ENCODE measurements at regions not wholly inside any gene's neighbourhood (a gene's known extent, or its start where the extent isn't known, plus 50 kb on each side); places are given as distances from the start of the nearest gene placed in this dataset.
A peak's percentile ranks its signal among the peaks of the same experiment; 100 is the strongest.
"Not testable (repeated sequence)": the region's sequence is repeated elsewhere in the genome, so short reads cannot be mapped to it uniquely, and the experiment has no call there.

- not testable (repeated sequence) for H3K27me3 Mint-ChIP-seq; H3K4me1 Mint-ChIP-seq (ENCODE audit: low read depth in 2 of 2); H3K27ac Mint-ChIP-seq; ATAC-seq; DNase-seq (ENCODE audit: low spot score); H3K4me3 Mint-ChIP-seq; H3K9me3 Mint-ChIP-seq; H3K36me3 Mint-ChIP-seq
These were observed 319.2 kb downstream of the SPATA31A1 start for GRCh38 chr9:39674437-39675210.

GRCh38 chr9:39675211-39675553, 319.7 kb downstream of the SPATA31A1 start:
- H3K27ac Mint-ChIP-seq; H3K36me3 Mint-ChIP-seq; DNase-seq (ENCODE audit: low spot score); H3K9me3 Mint-ChIP-seq; H3K4me3 Mint-ChIP-seq; H3K4me1 Mint-ChIP-seq (ENCODE audit: low read depth in 2 of 2); ATAC-seq; H3K27me3 Mint-ChIP-seq: not testable (repeated sequence)

DNA sequence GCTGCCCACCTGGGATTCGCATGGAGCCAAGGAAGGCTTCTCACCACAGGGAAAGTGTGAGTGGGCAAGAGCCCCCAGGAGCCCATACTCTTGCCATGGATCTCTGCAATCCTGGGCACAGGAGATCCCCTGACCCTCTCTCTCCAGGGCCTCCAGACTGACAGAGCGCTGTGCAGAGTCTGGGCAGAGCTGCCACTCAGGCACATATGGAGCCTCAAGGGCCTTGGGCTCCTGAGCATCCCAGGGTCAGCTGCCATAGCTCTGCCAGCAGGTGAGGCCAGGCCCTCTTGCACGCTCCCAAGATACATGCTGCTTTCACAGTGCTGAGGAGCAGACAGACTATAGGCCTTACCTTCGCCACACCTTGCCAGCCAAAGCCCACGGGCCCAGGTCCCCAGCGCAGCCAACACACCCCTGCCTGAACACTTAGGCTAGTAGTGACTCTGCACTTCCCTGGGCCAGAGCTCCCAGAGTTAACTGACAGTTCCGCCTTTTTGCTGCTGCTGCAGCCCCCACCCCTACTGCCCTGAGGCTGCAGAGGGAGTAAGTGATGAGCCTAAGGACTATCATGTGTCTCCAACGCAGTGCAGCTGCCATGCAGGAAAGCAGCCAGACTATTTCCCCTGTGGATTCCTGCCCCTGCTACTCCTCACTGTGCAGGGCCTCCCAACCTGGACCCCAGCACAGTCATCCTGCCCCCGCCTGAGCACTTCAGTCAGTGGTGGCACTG, 323.2 kb downstream of the SPATA31A1 start:
- H3K27me3 Mint-ChIP-seq; H3K9me3 Mint-ChIP-seq; H3K36me3 Mint-ChIP-seq; DNase-seq (ENCODE audit: low spot score); H3K27ac Mint-ChIP-seq; H3K4me1 Mint-ChIP-seq (ENCODE audit: low read depth in 2 of 2); H3K4me3 Mint-ChIP-seq: not testable (repeated sequence)
- ATAC-seq, result peak; percentile 31 to 50

DNA sequence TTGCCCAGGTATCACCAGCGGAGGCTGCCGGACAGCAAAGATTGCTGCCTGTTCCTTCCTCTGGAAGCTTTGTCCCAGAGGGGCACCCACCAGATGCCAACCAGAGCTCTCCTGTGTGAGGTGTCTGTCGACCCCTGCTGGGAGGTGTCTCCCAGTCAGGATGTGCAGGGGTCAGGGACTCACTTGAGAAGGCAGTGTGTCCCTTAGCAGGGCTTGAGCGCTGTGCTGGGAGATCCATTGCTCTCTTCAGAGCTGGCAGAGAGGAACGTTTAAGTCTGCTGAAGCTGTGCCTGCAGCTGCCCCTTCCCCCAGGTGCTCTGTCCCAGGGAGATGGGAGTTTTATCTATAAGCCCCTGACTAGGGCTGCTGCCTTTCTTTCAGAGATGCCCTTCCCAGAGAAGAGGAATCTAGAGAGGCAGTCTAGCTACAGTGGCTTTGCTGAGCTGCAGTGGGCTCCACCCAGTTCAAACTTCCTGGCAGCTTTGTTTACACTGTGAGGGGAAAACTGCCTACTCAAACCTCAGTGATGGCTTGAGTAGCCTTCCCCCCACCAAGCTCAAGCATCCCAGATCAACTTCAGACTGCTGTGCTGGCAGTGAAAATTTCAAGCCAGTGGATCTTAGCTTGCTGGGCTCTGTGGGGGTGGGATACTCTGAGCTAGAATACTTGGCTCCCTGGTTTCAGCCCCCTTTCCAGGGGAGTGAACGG, 325.4 kb downstream of the SPATA31A1 start:
- H3K27ac Mint-ChIP-seq; H3K27me3 Mint-ChIP-seq; H3K36me3 Mint-ChIP-seq; H3K9me3 Mint-ChIP-seq; ATAC-seq; H3K4me1 Mint-ChIP-seq (ENCODE audit: low read depth in 2 of 2); DNase-seq (ENCODE audit: low spot score); H3K4me3 Mint-ChIP-seq: not testable (repeated sequence)

GRCh38 chr9:39728862-39729261, 373.4 kb downstream of the SPATA31A1 start:
- not testable (repeated sequence) for H3K4me1 Mint-ChIP-seq (ENCODE audit: low read depth in 2 of 2); ATAC-seq; H3K36me3 Mint-ChIP-seq; H3K4me3 Mint-ChIP-seq; H3K9me3 Mint-ChIP-seq; H3K27me3 Mint-ChIP-seq; H3K27ac Mint-ChIP-seq; DNase-seq (ENCODE audit: low spot score)

DNA sequence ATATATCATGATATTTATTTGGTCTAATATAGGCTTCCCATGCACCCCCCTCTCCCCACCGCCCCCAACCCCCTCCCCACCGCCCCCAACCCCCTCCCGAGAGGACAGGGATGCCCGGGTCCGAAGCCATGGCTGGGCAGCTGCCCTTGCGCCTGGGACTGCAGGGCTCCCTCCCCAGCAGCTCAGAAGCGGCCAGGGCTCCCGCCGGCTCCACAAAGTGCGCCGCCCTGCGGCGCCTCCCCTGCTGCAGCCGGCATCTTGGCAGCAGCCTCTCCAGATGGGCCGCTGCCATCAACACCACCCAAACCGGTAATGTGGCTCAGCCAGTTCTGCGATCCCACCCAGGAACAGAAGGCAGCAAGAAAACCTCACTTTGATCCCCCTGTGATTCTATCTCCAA, 389.4 kb downstream of the SPATA31A1 start:
- not testable (repeated sequence) for H3K4me3 Mint-ChIP-seq; H3K27me3 Mint-ChIP-seq; H3K27ac Mint-ChIP-seq; ATAC-seq; H3K36me3 Mint-ChIP-seq; H3K4me1 Mint-ChIP-seq (ENCODE audit: low read depth in 2 of 2); H3K9me3 Mint-ChIP-seq; DNase-seq (ENCODE audit: low spot score)

DNA sequence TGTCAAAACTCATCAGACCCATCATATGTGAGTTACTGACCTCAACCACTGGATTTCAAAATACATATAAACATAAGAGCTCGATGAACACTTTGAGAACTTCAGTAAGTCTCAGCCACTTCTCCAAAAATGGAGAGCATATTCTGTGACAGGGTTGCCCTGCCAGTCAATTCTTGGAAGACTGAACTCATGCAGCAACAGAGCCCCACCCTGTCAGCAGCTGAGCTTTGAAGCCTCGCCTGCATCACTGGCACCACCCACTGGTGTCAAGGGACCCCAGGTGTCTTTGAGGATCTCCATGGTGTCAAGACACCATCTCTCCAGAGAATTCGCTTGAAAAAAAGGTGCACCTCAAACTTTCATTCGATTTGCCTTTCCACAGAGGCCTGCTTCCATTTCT, 420.1 kb downstream of the SPATA31A1 start:
- not testable (repeated sequence) for H3K27me3 Mint-ChIP-seq; H3K4me3 Mint-ChIP-seq; H3K27ac Mint-ChIP-seq; DNase-seq (ENCODE audit: low spot score); H3K9me3 Mint-ChIP-seq; ATAC-seq; H3K4me1 Mint-ChIP-seq (ENCODE audit: low read depth in 2 of 2); H3K36me3 Mint-ChIP-seq

DNA sequence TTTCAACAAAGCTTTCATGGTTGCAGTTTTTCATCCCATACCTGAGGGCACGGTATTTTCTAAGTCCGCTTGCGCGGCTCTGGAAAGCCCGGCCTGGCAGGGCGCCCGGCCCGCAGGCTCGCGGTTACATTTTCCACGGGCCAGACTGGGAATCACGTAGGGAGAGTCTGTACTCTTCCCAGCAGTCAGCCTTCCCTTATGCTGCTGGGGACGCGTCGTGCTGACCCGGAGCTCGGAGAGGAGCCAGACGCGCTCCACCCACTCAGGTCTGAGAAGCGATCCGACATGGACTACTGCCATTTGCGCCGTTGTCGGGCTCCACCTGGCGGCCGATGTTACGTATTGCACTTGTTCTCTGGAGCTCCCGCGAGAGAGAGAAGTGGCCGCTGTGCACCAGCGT, 435.9 kb downstream of the SPATA31A1 start:
- H3K27ac Mint-ChIP-seq; H3K27me3 Mint-ChIP-seq; H3K36me3 Mint-ChIP-seq; H3K4me3 Mint-ChIP-seq; DNase-seq (ENCODE audit: low spot score); H3K9me3 Mint-ChIP-seq; H3K4me1 Mint-ChIP-seq (ENCODE audit: low read depth in 2 of 2): not testable (repeated sequence)
- ATAC-seq, result peak; percentile 95 to 98

DNA sequence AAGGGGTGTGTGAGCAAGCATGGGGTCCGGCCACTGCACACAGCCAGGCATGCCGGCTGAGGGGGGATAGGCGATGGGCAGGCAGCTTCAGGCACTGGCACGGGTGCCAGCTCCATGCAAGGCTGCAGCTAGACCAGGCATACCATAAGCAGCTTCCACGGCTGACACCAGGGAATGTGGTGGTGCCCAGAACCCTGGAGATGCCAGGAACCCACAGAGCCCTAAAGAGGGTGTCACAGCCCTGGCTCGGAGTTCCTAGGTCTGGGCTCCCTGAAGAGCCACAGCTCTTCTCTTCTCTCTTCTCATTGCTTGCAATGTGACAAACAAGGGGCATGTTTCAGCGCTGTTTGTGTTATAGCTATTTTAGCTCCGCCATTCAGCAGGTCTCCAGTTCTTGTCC, 442.5 kb downstream of the SPATA31A1 start:
- H3K4me1 Mint-ChIP-seq (ENCODE audit: low read depth in 2 of 2); H3K27ac Mint-ChIP-seq; DNase-seq (ENCODE audit: low spot score); ATAC-seq; H3K4me3 Mint-ChIP-seq; H3K27me3 Mint-ChIP-seq; H3K9me3 Mint-ChIP-seq; H3K36me3 Mint-ChIP-seq: not testable (repeated sequence)

DNA sequence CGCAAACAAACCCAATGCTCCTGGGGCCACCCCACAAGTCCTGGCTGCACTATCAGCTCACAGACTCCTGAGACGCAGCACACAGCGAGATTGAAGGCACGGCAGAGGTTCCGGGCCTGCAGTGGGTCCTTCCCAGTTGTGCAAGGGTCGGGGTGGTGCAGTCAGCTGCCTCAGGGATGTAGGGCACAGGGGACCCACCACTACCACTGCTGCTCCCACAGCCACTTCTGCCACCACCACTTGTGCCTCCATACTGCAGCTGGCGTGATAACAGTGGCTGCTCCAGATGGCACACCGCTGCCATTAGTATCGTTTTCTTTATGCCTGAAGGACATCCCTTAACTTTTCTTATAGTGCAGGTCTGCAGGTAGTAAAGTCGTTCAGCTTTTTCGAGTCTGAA, 443.8 kb downstream of the SPATA31A1 start:
- not testable (repeated sequence) for ATAC-seq; H3K9me3 Mint-ChIP-seq; H3K27me3 Mint-ChIP-seq; H3K27ac Mint-ChIP-seq; DNase-seq (ENCODE audit: low spot score); H3K4me1 Mint-ChIP-seq (ENCODE audit: low read depth in 2 of 2); H3K36me3 Mint-ChIP-seq; H3K4me3 Mint-ChIP-seq

DNA sequence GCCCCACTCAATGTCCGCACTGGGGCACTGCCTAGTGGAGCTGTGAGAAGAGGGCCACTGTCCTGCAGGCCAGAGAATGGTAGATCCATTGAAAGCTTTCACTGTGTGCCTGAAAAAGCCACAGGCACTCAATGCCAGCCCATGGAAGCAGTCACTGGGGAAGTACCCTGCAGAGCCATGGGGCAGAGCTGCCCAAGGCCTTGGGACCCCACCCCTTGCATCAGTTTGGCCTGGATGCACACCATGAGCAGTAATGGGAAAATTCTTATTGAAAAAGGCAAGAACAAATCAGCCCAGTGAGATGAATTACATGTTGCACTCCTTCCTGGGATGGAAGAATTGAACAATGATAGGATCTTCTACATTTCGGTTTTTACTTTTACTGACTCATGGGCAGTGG, 447.1 kb downstream of the SPATA31A1 start:
- H3K4me3 Mint-ChIP-seq; H3K4me1 Mint-ChIP-seq (ENCODE audit: low read depth in 2 of 2); H3K27ac Mint-ChIP-seq; DNase-seq (ENCODE audit: low spot score); H3K27me3 Mint-ChIP-seq; H3K9me3 Mint-ChIP-seq; ATAC-seq; H3K36me3 Mint-ChIP-seq: not testable (repeated sequence)

DNA sequence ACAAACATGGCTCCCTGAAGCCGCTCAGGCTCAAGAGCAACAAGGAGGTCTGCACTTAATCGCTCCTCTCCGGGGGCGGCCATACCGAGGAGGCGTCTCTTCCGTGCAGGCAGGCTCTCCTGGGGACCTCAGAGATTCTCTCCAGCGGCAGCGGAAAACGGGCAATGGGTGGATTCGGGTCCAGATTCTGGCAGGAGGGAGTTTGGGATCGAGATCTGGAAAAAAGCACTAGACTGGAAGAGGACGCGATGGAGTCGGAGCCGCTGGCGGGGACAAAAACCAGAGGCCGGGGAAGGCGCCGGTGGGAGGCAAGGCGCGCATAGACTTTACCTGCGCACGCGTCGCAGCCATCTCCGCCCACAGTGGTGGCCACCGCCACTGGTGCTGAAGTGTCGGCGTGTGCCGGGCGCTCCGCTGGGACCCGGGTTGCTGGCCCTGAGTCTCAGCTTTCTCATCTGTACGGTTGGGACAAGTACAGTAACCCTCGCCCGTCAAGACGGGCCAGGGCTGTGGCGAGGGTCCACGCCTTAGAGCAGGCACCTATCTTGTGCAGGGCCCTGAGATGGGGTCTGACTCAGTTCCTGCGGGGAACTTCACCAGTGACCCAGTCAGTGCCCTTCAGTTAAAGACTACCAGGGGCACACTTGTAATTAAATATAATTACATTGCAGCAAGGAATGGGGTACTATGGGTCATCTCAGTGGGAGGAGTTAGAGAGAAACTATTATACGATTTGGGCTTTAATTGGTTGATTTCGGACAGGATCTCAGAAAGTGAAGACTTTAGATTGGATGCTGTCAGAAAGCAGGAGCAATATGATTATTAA, 454.1 kb downstream of the SPATA31A1 start:
- H3K36me3 Mint-ChIP-seq; H3K4me1 Mint-ChIP-seq (ENCODE audit: low read depth in 2 of 2); H3K9me3 Mint-ChIP-seq; H3K27me3 Mint-ChIP-seq: not testable (repeated sequence)
- Mint-ChIP-seq H3K27ac (peak overlapping the region; percentile 90 to 92), H3K4me3 (peak overlapping the region; percentile 93)
- peak; percentile 64 for DNase-seq (ENCODE audit: low spot score)
- ATAC-seq, result peak; percentile 75 to 86

GRCh38 chr9:39810401-39810800, 454.9 kb downstream of the SPATA31A1 start:
- not testable (repeated sequence) for H3K4me3 Mint-ChIP-seq; H3K27ac Mint-ChIP-seq; H3K36me3 Mint-ChIP-seq; H3K9me3 Mint-ChIP-seq; ATAC-seq; DNase-seq (ENCODE audit: low spot score); H3K4me1 Mint-ChIP-seq (ENCODE audit: low read depth in 2 of 2); H3K27me3 Mint-ChIP-seq

DNA sequence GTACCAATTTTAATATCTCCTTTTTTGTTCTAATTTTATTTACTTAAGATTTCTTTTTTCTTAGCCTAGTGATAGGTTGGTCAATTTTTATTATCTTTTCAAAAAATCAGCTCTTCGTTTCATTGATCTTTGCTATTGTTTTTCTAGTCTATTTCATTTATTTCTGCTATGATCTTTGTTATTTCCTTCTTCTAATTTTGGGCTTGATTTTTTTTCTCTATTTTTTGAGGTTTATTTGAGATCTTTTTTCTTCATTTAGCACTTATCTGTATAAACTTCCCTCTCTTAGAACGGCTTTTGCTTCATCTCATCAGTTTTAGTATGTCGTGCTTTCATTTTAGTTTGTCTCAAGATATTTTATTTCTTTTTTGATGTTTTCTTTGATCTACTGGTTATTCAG, 456.1 kb downstream of the SPATA31A1 start:
- not testable (repeated sequence) for ATAC-seq; H3K4me1 Mint-ChIP-seq (ENCODE audit: low read depth in 2 of 2); H3K4me3 Mint-ChIP-seq; H3K27me3 Mint-ChIP-seq; H3K27ac Mint-ChIP-seq; DNase-seq (ENCODE audit: low spot score); H3K36me3 Mint-ChIP-seq; H3K9me3 Mint-ChIP-seq

All from natural killer cell treated with Interleukin-12 subunit alpha and Interleukin-12 subunit beta and Interleukin-15 and Interleukin-18, amount 100 ng/mL, for 72 hours (primary cell).